NOMO-1 treated with DMSO at 0.1 percent for 48 hours (cell line): ENCODE measurements at regions not wholly inside any gene's neighbourhood (a gene's known extent, or its start where the extent isn't known, plus 50 kb on each side); places are given as distances from the start of the nearest gene placed in this dataset.
"Not testable (repeated sequence)": the region's sequence is repeated elsewhere in the genome, so short reads cannot be mapped to it uniquely, and the experiment has no call there.

ENCODE experiments used
- DNase-seq: peaks from one replicate; lab custom pipeline; 2025; ENCODE audit not compliant: unreplicated experiment; lab: John Stamatoyannopoulos, UW

DNA sequence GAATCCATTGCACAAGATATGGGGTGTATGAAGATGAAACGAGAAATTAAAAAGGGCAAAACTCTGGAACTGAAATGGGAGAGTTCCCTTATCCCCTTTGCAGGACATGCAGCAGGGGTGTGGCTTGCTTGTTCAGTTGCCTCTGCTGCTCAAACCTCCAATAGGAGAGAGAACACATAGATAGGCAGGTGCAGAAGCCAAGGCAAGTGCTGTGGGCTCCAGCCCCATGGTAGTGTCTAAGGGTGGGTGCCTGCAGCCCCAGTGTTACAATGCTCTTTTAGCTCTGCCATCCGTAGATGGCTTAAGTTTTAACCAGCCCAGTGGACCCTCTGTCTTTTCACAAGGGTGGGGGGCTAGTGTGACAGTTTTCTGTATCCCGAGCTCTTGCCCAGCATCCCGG is 69.7 kb downstream of the CMAS start:
- DNase-seq: no peak

DNA sequence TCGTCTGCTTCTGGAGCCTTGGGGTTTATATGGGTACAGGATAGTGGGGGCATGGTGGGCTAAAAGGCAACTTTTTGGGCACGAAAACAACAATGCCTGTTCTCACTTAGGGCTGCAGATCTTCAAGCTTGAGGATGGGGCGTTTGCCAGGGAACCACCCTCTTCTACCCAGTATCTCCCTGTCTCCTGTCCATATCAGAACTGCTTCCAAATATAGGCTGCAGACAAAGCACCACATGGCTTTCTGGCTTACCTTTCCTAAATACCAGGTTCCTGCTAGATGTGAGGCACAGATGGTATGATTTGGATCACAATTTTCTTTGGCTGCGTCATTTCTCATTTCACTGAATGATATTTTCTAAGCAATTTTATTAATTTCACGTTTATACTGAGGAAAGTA is 70.4 kb downstream of the CMAS start:
- DNase-seq: no peak

DNA sequence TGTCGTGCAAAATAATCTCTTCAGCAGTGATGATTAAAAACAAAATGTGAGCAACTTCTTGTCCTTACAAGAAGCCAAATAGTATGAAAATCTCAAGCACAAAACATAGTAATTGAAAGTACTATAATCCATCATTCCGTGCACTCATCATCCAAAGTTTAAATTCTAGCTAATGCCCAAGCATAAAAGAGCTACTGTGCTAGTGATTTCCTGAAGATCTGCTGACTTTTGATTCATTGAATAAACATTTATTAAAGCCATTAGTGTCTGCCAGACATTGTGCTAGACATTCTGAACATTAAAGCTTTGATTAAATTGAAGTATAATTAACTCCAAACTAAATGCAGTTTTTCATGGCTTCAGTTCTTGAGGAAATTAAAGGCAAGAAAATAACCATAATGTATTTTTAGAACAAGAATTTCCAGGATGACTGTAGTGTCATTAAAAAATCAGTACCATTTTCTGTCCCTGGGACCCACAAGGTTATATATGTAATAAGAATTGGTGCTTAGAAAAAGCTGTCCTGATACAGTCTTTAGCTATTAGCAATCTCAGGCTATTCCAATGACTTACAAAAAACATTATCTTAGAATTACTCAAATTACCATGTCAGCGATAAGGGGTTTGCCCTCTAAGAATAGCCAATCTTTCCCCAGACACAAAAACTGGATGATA is 71.7 kb downstream of the CMAS start:
- no peak for DNase-seq

DNA sequence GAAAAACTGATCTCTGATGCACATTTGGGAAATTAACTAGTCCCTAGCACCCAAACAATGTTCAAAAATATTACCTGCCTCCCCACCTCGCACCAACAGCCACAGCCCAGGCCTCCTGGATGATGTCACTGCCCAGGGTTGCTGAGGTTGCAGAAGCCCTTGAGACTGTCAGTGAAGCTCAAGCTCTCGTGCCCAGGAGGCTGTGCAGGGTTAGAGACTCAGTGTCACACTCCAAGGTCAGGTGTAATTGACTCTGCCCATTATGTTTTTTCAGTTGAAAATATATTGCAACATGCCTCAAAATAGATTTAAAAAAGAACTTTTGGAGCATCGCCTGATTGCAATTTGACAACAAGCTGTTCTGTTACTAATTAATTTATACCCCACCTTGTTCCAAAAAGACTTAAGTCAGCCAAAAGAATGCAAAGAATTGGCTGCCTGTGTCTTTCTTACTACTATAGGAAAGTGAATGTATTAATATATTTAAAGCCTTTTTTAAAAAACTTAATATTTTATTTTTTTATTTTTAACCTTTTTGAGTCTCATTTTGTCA is 72.3 kb downstream of the CMAS start:
- no peak for DNase-seq

GRCh38 chr12:22121224-22121623 is 75.2 kb downstream of the CMAS start:
- DNase-seq: peak; percentile 8

DNA sequence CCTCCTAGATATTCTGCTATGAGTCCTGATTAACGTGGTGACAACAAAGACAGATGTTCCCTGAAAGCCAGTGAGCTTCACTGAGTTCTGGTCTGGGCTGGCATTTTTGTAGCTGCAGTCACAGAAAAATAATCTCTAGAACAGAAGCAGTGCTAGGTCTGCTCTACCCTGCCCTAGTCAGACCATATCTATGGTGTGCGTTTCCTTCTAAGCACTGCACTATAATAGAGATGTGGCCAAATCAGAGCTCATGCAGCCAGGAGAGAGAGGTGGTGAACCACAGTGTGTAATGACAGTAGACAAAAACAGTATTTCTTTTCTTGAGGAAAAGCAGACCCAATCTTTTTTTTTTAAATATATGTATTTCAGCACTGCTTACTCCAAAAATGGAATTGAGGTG is 76.3 kb downstream of the CMAS start:
- DNase-seq: no peak

DNA sequence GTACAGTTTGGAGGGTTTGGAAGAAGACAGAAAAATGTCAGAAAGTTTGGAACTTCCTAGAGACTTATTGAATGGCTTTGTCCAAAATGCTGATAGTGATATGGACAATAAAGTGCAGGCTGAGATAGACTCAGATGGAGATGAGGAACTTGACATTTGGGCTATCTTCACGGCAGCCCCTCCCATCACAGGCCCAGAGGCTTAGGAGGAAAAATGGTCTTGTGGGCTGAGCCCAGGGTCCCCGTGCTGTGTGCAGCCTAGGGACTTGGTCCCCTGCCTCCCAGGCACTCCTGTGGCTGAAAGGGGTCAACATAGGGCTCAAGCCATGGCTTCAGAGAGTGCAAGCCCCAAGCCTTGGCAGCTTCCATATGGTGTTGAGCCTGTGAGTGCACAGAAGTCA is 79.0 kb downstream of the CMAS start:
- no peak for DNase-seq

GRCh38 chr12:22126101-22126500 is 80.1 kb downstream of the CMAS start:
- not testable (repeated sequence) for DNase-seq

DNA sequence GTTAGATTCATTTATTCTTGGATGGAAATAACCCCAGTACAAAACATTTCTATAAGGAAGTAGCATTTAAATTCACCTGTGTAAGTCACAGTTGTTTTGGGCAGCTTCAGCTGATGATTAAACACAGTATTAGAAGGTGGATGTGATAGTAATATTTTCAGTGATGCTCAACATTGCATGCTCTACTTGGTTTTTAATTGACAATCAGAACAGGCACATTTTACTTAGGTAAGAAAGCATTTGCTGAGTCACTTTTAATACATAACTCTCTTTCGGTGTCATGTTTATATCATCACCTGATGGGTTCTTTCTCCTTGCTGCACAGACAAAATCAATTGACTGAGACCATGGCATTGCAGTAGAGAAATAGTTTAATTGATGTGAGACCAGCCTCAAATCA is 80.7 kb downstream of the CMAS start:
- no peak for DNase-seq

DNA sequence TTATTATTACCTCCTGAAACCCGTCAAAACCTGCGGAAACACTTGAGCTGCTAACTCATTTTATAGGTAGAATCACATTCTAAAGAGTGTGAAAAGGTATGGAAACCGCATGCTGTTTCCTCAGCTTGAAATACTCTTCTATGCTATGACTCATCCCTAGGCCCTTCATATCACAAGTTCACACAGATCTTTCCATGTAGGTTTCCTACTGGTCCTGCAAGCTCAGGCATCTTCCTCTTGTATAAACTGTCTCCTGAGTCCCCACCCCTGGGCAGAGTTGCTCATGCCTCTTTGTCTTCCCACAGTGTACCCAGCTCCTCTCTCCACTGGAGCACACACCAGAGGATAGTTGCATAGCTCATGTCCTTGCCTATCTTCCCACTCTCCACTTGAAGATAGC is 84.7 kb downstream of the CMAS start:
- no peak for DNase-seq

- not testable (repeated sequence) for DNase-seq
Observed at GRCh38 chr12:22136604-22137117, 90.6 kb downstream of the CMAS start.
